NCI-H510A (cell line): ENCODE measurements at regions not wholly inside any gene's neighbourhood (a gene's known extent, or its start where the extent isn't known, plus 50 kb on each side); places are given as distances from the start of the nearest gene placed in this dataset.
A peak's percentile ranks its signal among the peaks of the same experiment; 100 is the strongest.
"Not testable (repeated sequence)": the region's sequence is repeated elsewhere in the genome, so short reads cannot be mapped to it uniquely, and the experiment has no call there.

Source experiments
- DNase-seq: peaks from one replicate; lab custom pipeline; 2025; lab: John Stamatoyannopoulos, UW

- DNase-seq, result no peak
Observed at GRCh38 chr4:171532968-171533367, 280.2 kb upstream of the GALNTL6 start.

- DNase-seq, result no peak
Observed at GRCh38 chr4:171524903-171525302, 288.3 kb upstream of the GALNTL6 start.

GRCh38 chr4:171521726-171522125 lies 291.5 kb upstream of the GALNTL6 start:
- DNase-seq, result no peak

- no peak for DNase-seq
Observed at GRCh38 chr4:171519457-171519856, 293.7 kb upstream of the GALNTL6 start.

- no peak for DNase-seq
Observed at GRCh38 chr4:171517883-171518282, 295.3 kb upstream of the GALNTL6 start.

GRCh38 chr4:171516694-171517093 lies 296.5 kb upstream of the GALNTL6 start:
- DNase-seq, result no peak

GRCh38 chr4:171484681-171485080 lies 328.5 kb upstream of the GALNTL6 start:
- DNase-seq, result no peak

- no peak for DNase-seq
Observed at GRCh38 chr4:171478181-171478580, 335.0 kb upstream of the GALNTL6 start.

GRCh38 chr4:171475111-171475510 lies 338.1 kb upstream of the GALNTL6 start:
- DNase-seq, result not testable (repeated sequence)

- DNase-seq, result no peak
Observed at GRCh38 chr4:171473155-171473554, 340.0 kb upstream of the GALNTL6 start.

- no peak for DNase-seq
Observed at GRCh38 chr4:171472230-171472629, 341.0 kb upstream of the GALNTL6 start.

GRCh38 chr4:171464499-171464898 lies 348.7 kb upstream of the GALNTL6 start:
- DNase-seq, result no peak

- no peak for DNase-seq
Observed at GRCh38 chr4:171461191-171461590, 352.0 kb upstream of the GALNTL6 start.

- no peak for DNase-seq
Observed at GRCh38 chr4:171448919-171449481, 364.2 kb upstream of the GALNTL6 start.

GRCh38 chr4:171448358-171448757 lies 364.8 kb upstream of the GALNTL6 start:
- no peak for DNase-seq

GRCh38 chr4:171441300-171441941 lies 371.8 kb upstream of the GALNTL6 start:
- no peak for DNase-seq

GRCh38 chr4:171433674-171434073 lies 379.5 kb upstream of the GALNTL6 start:
- no peak for DNase-seq

- DNase-seq, result no peak
Observed at GRCh38 chr4:171432536-171432935, 380.7 kb upstream of the GALNTL6 start.

- no peak for DNase-seq
Observed at GRCh38 chr4:171430495-171430894, 382.7 kb upstream of the GALNTL6 start.

GRCh38 chr4:171397175-171397574 lies 416.0 kb upstream of the GALNTL6 start:
- no peak for DNase-seq

- DNase-seq, result peak; percentile 4
Observed at GRCh38 chr4:171390626-171391025, 422.6 kb upstream of the GALNTL6 start.

GRCh38 chr4:171378323-171378722 lies 434.9 kb upstream of the GALNTL6 start:
- DNase-seq, result no peak

GRCh38 chr4:171376724-171377123 lies 436.5 kb upstream of the GALNTL6 start:
- no peak for DNase-seq

GRCh38 chr4:171353535-171353934 lies 459.7 kb upstream of the GALNTL6 start:
- DNase-seq, result no peak
